HEK293T (cell line): ENCODE measurements at regions not wholly inside any gene's neighbourhood (a gene's known extent, or its start where the extent isn't known, plus 50 kb on each side); places are given as distances from the start of the nearest gene placed in this dataset.
"Not testable (repeated sequence)": the region's sequence is repeated elsewhere in the genome, so short reads cannot be mapped to it uniquely, and the experiment has no call there.

ENCODE experiments used
- ARNT ChIP-seq: fragments of 450-650 bp; IDR thresholded peaks from 2 replicates; pipeline ENCODE4 v1.6.1; 2017; ENCODE audit warnings: mild to moderate bottlenecking
- SP1 ChIP-seq: fragments of 450-650 bp; IDR thresholded peaks from 2 replicates; pipeline ENCODE4 v1.6.1; 2017
- SUZ12 ChIP-seq: fragments of 450-650 bp; IDR thresholded peaks from 2 replicates; pipeline ENCODE4 v1.6.1; 2016; ENCODE audit warnings: mild to moderate bottlenecking
- ZNF384 ChIP-seq: fragments of 450-650 bp; IDR thresholded peaks from 2 replicates; pipeline ENCODE4 v1.6.1; 2016

GRCh38 chr4:189234948-189235347 is 705.7 kb upstream of the FRG1 start:
- not testable (repeated sequence) for TF ChIP-seq SUZ12, SP1, ARNT, ZNF384
